Endothelial cell (in vitro differentiated cells): ENCODE measurements at regions not wholly inside any gene's neighbourhood (a gene's known extent, or its start where the extent isn't known, plus 50 kb on each side); places are given as distances from the start of the nearest gene placed in this dataset.

Experiments
- DNase-seq: peaks from one replicate; pipeline ENCODE4 v3.0.0; 2021; ENCODE audit warnings: low spot score
- H3K27ac Mint-ChIP-seq: one replicate; pipeline ENCODE4 v1.8.0; 2021; ENCODE audit warnings: mixed read lengths, inconsistent platforms; ENCODE audit not compliant: unreplicated experiment
- H3K27me3 Mint-ChIP-seq: one replicate; pipeline ENCODE4 v1.8.0; 2021; ENCODE audit warnings: mild to moderate bottlenecking, moderate library complexity, mixed read lengths, inconsistent platforms; ENCODE audit not compliant: unreplicated experiment
- H3K36me3 Mint-ChIP-seq: one replicate; pipeline ENCODE4 v1.8.0; 2021; ENCODE audit warnings: mild to moderate bottlenecking, low read depth, mixed read lengths, inconsistent platforms; ENCODE audit not compliant: unreplicated experiment
- H3K4me1 Mint-ChIP-seq: one replicate; pipeline ENCODE4 v1.8.0; 2021; ENCODE audit warnings: mild to moderate bottlenecking, mixed read lengths, inconsistent platforms; ENCODE audit not compliant: unreplicated experiment
- H3K4me3 Mint-ChIP-seq: one replicate; pipeline ENCODE4 v1.8.0; 2021; ENCODE audit warnings: mild to moderate bottlenecking, mixed read lengths, inconsistent platforms; ENCODE audit not compliant: unreplicated experiment
- H3K9me3 Mint-ChIP-seq: one replicate; pipeline ENCODE4 v1.8.0; 2021; ENCODE audit warnings: mixed read lengths, inconsistent platforms; ENCODE audit not compliant: unreplicated experiment
- TF ChIP-seq, protein P1 (sequence below): fragments of 200-600 bp; sonication (generic); IDR thresholded peaks from one replicate; pipeline ENCODE4 v1.5.0; 2021; ENCODE audit warnings: antibody characterized with exemption; ENCODE audit not compliant: unreplicated experiment

DNA sequence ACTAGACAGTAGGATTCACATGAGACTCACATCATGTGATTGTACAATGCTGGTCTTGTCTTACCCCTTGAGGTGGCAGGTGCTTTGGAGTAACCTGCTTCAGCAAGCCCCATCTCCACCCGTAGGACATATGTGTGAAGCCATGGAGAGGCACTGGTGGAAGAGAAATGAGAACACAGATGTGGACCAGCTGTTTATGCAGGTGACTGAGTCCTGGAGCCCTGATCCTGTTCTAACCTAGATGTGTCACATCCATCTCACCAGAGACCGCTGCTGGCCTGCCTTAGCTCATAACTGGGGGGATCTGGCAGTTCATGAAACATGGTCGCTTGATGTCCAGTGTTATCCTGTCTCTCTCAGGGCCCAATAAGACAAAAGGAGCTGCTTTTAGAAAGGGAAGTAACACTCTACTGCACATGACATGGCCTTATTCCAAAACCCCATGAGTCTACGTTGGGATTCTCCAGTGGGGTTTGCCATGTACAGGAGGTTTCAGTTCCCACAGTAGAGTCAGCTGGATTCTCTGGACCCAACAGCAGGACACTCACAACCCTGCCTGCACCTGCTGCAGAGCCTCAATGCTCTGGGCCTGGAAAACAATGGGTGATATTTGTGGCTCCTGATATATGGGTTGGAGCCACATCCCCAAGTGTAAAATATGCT is 62.0 kb downstream of the GGTLC2 start:
- H3K9me3 Mint-ChIP-seq = no peaks in the 10 kb centered on the region

GRCh38 chr22:22709719-22710445 is 65.5 kb downstream of the GGTLC2 start:
- Mint-ChIP-seq H3K36me3 (no peaks in the 10 kb centered on the region), H3K27me3 (peaks cover 4% of the 10 kb centered on the region), H3K27ac (no peak overlapping the region), H3K9me3 (no peaks in the 10 kb centered on the region), H3K4me3 (no peak overlapping the region), H3K4me1 (no peaks in the 10 kb centered on the region)
- peak; percentile 53 for DNase-seq
- TF ChIP-seq, protein P1, sequence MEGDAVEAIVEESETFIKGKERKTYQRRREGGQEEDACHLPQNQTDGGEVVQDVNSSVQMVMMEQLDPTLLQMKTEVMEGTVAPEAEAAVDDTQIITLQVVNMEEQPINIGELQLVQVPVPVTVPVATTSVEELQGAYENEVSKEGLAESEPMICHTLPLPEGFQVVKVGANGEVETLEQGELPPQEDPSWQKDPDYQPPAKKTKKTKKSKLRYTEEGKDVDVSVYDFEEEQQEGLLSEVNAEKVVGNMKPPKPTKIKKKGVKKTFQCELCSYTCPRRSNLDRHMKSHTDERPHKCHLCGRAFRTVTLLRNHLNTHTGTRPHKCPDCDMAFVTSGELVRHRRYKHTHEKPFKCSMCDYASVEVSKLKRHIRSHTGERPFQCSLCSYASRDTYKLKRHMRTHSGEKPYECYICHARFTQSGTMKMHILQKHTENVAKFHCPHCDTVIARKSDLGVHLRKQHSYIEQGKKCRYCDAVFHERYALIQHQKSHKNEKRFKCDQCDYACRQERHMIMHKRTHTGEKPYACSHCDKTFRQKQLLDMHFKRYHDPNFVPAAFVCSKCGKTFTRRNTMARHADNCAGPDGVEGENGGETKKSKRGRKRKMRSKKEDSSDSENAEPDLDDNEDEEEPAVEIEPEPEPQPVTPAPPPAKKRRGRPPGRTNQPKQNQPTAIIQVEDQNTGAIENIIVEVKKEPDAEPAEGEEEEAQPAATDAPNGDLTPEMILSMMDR = peak; percentile 52

More for the DNA sequence above, 62.0 kb downstream of the GGTLC2 start:
- H3K36me3 Mint-ChIP-seq = no peaks in the 10 kb centered on the region
- peaks cover 5% of the 10 kb centered on the region for H3K27me3 Mint-ChIP-seq
- TF ChIP-seq, protein P1 = no peak
- no peak for DNase-seq
- no peaks in the 10 kb centered on the region for H3K4me1 Mint-ChIP-seq
- H3K4me3 Mint-ChIP-seq = no peak overlapping the region
- no peak overlapping the region for H3K27ac Mint-ChIP-seq

- H3K27ac Mint-ChIP-seq = no peak overlapping the region
These were observed 66.5 kb downstream of the GGTLC2 start for GRCh38 chr22:22710719-22711531.

GRCh38 chr22:22711532-22711913 is 67.1 kb downstream of the GGTLC2 start:
- no peak overlapping the region for H3K4me3 Mint-ChIP-seq
- TF ChIP-seq, protein P1 = no peak
- H3K27me3 Mint-ChIP-seq = peaks cover 4% of the 10 kb centered on the region
- DNase-seq = no peak
- no peaks in the 10 kb centered on the region for H3K9me3 Mint-ChIP-seq
- H3K4me1 Mint-ChIP-seq = peaks cover 8% of the 10 kb centered on the region
- H3K36me3 Mint-ChIP-seq = no peaks in the 10 kb centered on the region
- no peak overlapping the region for H3K27ac Mint-ChIP-seq

More at GRCh38 chr22:22710719-22711531, 66.5 kb downstream of the GGTLC2 start:
- TF ChIP-seq, protein P1 = peak; percentile 98
- H3K9me3 Mint-ChIP-seq = no peaks in the 10 kb centered on the region
- H3K27me3 Mint-ChIP-seq = peaks cover 4% of the 10 kb centered on the region
- no peaks in the 10 kb centered on the region for H3K36me3 Mint-ChIP-seq
- DNase-seq = peak; percentile 76
- peaks cover 8% of the 10 kb centered on the region for H3K4me1 Mint-ChIP-seq
- no peak overlapping the region for H3K4me3 Mint-ChIP-seq
